Jurkat, Clone E6-1 (cell line): ENCODE measurements at regions not wholly inside any gene's neighbourhood (a gene's known extent, or its start where the extent isn't known, plus 50 kb on each side); places are given as distances from the start of the nearest gene placed in this dataset.

Source experiments
- DNase-seq: peaks from one replicate; pipeline ENCODE4 v3.0.0-alpha.2; 2011; ENCODE audit warnings: low read depth, low spot score
- H3K4me3 ChIP-seq: 2 replicates; pipeline ENCODE4 v1.5.1; 2011; ENCODE audit warnings: mild to moderate bottlenecking, low read length, control low read depth, moderate library complexity

GRCh38 chr21:39062196-39062595, 121.1 kb downstream of the PSMG1 start:
- DNase-seq: no peak
- H3K4me3 ChIP-seq: no peak overlapping the region

- H3K4me3 ChIP-seq: no peak overlapping the region
- no peak for DNase-seq
Observed at GRCh38 chr21:39061766-39062165, 121.5 kb downstream of the PSMG1 start.

- DNase-seq: no peak
- no peak overlapping the region for H3K4me3 ChIP-seq
Observed at GRCh38 chr21:39060485-39061083, 122.7 kb downstream of the PSMG1 start.

GRCh38 chr21:39057121-39057520, 126.1 kb downstream of the PSMG1 start:
- no peak overlapping the region for H3K4me3 ChIP-seq
- no peak for DNase-seq

- DNase-seq: no peak
- H3K4me3 ChIP-seq: no peak overlapping the region
Observed at GRCh38 chr21:39056636-39057035, 126.6 kb downstream of the PSMG1 start.

- DNase-seq: no peak
- no peak overlapping the region for H3K4me3 ChIP-seq
Observed at GRCh38 chr21:39055167-39055767, 128.0 kb downstream of the PSMG1 start.

- no peak for DNase-seq
Observed at GRCh38 chr21:39054066-39054465, 129.2 kb downstream of the PSMG1 start.

GRCh38 chr21:39053126-39053525, 130.1 kb downstream of the PSMG1 start:
- H3K4me3 ChIP-seq: no peak overlapping the region
- DNase-seq: no peak

More at GRCh38 chr21:39054066-39054465, 129.2 kb downstream of the PSMG1 start:
- no peak overlapping the region for H3K4me3 ChIP-seq

- H3K4me3 ChIP-seq: no peak overlapping the region
- no peak for DNase-seq
Observed at GRCh38 chr21:39052718-39053117, 130.5 kb downstream of the PSMG1 start.

- no peak for DNase-seq
- no peak overlapping the region for H3K4me3 ChIP-seq
Observed at GRCh38 chr21:39051588-39051949, 131.7 kb downstream of the PSMG1 start.

- no peak overlapping the region for H3K4me3 ChIP-seq
- no peak for DNase-seq
Observed at GRCh38 chr21:39050841-39051587, 132.2 kb downstream of the PSMG1 start.

- no peak overlapping the region for H3K4me3 ChIP-seq
- DNase-seq: no peak
Observed at GRCh38 chr21:39048574-39048973, 134.7 kb downstream of the PSMG1 start.

GRCh38 chr21:39048064-39048463, 135.2 kb downstream of the PSMG1 start:
- no peak for DNase-seq
- no peak overlapping the region for H3K4me3 ChIP-seq

GRCh38 chr21:39047046-39047445, 136.2 kb downstream of the PSMG1 start:
- DNase-seq: no peak
- no peak overlapping the region for H3K4me3 ChIP-seq

GRCh38 chr21:39046236-39046916, 136.9 kb downstream of the PSMG1 start:
- DNase-seq: no peak
- H3K4me3 ChIP-seq: no peak overlapping the region

- DNase-seq: no peak
- no peak overlapping the region for H3K4me3 ChIP-seq
Observed at GRCh38 chr21:39041816-39042215, 141.4 kb downstream of the PSMG1 start.

GRCh38 chr21:39040494-39041110, 142.6 kb downstream of the PSMG1 start:
- no peak for DNase-seq
- H3K4me3 ChIP-seq: no peak overlapping the region

GRCh38 chr21:39037807-39038405, 145.3 kb downstream of the PSMG1 start:
- no peak for DNase-seq
- no peak overlapping the region for H3K4me3 ChIP-seq

- DNase-seq: no peak
- no peak overlapping the region for H3K4me3 ChIP-seq
Observed at GRCh38 chr21:39036581-39036980, 146.7 kb downstream of the PSMG1 start.
